ENCODE measurements at regions not wholly inside any gene's neighbourhood (a gene's known extent, or its start where the extent isn't known, plus 50 kb on each side); places are given as distances from the start of the nearest gene placed in this dataset.
A peak's percentile ranks its signal among the peaks of the same experiment; 100 is the strongest.

DNA sequence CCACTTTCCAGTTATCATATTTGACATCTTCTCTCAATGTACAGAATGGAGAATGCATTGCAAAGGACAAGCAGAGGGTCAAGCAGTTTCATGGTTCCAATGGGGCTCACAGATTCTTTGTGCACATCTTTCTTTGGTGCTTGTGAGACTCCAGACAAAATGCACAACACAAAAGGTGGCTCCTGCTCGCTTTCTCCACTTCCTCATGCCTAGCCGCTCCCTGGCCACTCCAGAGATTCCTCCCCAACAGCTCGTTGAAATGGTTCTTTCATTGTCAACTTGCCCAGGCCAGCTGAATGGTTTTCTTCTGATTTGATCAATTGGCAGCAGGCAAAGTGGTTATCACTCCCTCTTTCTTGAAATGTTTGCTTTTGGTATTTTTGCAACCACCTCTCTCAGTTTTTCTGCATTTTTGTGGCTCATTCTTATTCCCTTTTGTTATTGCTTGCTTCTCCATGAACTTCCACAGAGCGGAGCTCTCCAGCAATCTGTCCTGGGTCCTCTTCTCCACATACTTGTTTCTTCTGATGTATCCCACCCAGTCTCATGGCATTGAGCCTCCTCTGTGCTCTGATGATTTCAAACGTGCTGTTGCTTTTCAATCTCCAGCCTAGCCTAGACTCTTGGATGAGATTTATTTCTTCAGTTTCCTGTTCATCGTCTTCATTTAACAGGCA lies 507.8 kb upstream of the MKI67 start:
- TF ChIP-seq, protein P1, sequence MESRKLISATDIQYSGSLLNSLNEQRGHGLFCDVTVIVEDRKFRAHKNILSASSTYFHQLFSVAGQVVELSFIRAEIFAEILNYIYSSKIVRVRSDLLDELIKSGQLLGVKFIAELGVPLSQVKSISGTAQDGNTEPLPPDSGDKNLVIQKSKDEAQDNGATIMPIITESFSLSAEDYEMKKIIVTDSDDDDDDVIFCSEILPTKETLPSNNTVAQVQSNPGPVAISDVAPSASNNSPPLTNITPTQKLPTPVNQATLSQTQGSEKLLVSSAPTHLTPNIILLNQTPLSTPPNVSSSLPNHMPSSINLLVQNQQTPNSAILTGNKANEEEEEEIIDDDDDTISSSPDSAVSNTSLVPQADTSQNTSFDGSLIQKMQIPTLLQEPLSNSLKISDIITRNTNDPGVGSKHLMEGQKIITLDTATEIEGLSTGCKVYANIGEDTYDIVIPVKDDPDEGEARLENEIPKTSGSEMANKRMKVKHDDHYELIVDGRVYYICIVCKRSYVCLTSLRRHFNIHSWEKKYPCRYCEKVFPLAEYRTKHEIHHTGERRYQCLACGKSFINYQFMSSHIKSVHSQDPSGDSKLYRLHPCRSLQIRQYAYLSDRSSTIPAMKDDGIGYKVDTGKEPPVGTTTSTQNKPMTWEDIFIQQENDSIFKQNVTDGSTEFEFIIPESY (IDR thresholded peaks at IDR 0.05; ENCODE audit: extremely low read depth, insufficient replicate concordance, low read length): no peak
- no peak for TF ChIP-seq POLR2A (IDR thresholded peaks at IDR 0.05; ENCODE audit: borderline replicate concordance, extremely low read depth, insufficient read depth, insufficient read length)
- TF ChIP-seq, protein P2, sequence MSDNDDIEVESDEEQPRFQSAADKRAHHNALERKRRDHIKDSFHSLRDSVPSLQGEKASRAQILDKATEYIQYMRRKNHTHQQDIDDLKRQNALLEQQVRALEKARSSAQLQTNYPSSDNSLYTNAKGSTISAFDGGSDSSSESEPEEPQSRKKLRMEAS (IDR thresholded peaks at IDR 0.05): no peak
- no peak for TF ChIP-seq ELF1 (IDR thresholded peaks at IDR 0.05; ENCODE audit: borderline replicate concordance, low read depth)
- TF ChIP-seq POLR2AphosphoS5 (IDR thresholded peaks at IDR 0.05; ENCODE audit: low read depth, low read length): no peak
- no peak for TF ChIP-seq SRF (IDR thresholded peaks at IDR 0.05; ENCODE audit: low read depth)
- peak; percentile 61 for TF ChIP-seq RAD21 (IDR thresholded peaks at IDR 0.05; ENCODE audit: low read depth)
